Activated CD8-positive, alpha-beta memory T cell treated with anti-CD3 and anti-CD28 coated beads, Interleukin-2, amount 50 U/mL, for 48 hours (primary cell): ENCODE measurements at regions not wholly inside any gene's neighbourhood (a gene's known extent, or its start where the extent isn't known, plus 50 kb on each side); places are given as distances from the start of the nearest gene placed in this dataset.

Source experiments
- DNase-seq: peaks from one replicate; pipeline ENCODE4 v3.0.0-alpha.2; 2020

DNA sequence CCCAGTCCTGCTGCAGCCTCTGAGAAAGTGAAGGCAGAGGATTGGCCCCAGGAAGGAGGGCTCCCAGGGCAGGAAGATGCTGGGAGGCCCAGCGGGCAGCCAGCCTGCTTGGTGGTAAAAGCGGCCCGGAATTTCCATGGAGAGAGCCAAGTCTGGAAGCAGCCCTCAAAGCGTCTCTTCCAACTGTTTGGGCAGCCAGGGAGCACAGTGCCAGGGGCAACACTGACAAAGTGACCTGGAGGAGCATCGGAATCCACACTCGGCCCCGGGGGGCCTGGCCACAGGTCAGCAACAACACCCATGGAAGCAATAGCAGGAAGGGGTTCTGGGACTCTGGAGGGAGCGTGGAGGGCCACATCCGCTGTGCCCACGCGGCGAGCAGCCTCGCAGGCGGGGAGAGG lies 63.2 kb upstream of the FGFR2 start:
- DNase-seq = no peak

DNA sequence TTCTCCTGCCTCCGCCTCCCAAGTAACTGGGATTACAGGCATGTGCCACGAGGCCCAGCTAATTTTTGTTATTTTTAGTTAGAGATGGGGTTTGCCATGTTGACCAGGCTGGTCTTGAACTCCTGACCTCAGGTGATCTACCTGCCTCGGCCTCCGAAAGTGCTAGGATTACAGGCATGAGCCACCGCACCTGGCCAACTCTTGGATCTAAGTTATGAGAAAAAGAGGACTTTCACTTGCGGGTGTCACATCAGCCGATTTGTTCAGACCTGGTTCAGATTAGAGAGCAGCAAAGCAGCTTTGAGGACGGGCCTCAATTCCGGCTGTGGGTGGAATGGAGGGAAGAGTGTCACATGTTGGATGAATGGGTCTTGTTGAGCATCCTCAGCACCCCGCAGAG lies 61.0 kb upstream of the FGFR2 start:
- DNase-seq = no peak

DNA sequence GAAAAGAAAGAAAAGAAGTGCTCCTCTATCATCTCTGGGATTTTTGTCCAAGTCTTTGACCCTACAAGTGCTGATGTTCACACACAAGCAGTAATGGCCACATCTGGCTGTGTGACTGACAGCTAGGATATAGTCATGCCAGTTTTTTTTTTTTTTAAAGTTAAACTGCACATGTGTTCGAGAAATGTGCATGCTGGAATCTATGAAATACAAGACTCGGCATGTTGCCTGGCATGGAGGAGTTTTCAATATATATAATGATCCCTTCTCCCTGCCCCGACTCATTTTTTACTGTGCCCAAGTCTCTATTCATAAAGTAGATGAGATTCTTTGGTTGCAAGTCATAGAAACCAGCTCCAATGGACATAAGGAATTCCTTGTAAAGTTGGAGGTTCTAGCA lies 60.4 kb upstream of the FGFR2 start:
- DNase-seq = no peak

DNA sequence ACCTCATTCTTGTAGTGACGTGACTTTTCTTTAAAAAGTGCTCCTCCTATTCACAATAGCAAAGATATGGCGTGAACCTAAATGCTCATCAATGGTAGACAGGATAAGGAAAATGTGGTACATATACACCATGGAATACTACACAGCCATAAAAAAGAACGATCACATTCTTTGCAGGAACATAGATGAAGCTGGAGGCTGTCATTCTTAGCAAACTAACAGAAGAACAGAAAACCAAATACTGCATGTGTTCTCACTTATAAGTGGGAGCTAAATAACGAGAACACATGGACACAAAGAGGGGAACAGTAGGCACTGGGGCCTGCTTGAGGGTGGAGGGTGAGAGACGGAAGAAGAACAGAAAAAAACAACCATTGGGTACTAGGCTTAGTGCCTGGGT lies 59.9 kb upstream of the FGFR2 start:
- DNase-seq = no peak

DNA sequence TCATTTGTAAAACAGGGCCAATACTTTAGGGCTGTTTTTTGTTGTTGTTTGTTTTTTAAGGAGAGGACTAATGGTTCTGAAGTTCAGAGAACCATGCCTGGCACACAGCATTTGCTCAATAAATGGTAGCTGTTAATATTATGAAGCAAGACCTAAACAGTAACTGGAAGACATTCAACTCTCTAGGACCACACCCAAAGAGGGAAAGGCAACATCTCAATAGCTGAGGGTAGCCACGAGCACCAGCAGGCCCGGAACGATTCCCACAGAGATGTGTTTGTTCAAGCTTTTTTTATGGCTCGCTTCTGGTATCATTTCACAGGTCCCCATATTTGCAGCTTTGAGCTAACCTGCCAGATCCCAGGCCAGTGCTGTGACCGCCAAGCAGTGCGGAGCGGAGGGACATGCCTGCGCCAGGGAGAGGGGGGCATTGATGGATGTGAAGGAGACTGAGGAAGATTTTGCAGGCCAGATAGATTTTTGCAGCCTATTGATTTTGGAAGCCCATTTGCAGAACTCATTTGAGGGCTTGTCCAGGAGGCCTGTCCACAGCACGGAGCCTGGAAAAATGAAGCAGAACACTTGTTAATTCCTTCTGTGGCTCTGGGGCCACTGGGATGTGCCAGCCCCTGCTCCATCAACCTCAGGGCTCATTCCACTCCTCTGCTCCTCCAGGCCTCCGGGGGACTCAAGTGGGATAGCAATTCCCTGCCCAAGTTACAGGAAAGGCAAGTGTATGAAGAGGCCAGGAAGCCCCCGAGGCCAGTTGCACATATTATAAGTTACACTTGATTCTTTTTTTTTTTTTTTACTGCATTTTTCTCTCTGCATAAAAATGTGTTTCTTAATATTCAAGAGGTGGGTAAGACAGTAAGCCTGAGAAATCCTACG lies 57.3 kb upstream of the FGFR2 start:
- DNase-seq = no peak

DNA sequence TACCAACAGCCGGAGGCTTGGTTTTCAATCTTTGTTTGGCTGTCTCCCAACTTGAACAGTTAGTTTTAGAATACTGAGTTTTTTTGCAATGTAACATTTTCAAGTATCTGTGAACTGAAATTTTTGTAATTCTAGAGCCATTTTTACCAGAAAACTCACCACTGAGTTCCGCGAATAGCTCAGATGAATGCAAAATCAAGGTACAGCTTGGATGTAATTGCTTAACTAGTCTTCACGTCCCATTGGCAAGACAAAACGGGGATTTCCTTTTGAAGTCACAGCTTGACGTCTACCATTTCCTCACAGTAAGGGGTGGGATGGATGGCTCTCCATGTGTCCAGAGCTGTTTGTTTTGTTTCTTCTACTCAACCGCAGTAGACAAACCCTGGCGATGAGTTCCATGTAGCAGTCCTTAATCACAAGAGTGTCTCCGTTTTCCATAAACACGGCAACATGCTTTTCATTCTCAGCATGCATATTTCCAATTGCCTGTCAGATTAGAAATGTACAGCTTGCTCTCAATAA lies 55.8 kb upstream of the FGFR2 start:
- DNase-seq = no peak

DNA sequence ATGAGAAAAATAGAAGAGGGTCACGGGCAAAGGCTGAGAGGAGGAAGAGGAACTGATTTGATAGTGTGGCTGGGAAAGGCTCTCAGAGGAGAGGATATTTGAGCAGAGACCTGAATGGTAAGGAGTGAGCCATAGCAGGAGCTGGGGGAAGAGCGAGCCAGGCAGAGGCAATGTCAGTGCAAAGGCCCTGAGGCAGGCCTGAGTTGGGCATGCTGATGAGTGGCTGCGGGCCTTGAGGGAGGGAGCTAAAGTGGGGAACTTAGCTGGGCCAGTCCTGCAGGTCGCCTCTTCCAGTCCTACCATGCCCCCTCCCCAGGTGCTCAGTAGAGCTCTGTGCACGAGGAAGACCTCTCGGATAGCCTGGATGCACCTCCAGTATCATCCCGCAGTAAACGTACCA lies 55.4 kb upstream of the FGFR2 start:
- DNase-seq = no peak

DNA sequence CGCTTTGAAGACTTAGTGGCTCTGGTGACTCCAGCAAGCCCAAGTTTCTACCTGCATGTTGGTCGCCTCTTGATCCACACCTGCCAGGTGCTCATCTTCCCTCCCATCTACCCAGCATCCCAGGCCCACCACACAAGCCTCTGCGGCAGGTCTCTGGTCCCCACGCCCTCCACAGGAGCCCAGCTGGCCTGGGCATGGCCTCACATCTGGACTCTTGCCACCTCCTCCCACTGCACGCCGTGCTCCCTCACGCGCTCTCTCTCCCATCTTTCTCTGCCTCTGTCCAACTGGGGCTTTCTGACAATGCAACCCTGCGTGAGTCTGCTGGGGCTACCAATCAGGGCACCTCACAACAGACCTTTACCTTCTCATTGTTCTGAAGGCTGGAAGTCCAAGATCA lies 50.2 kb upstream of the FGFR2 start:
- no peak for DNase-seq

DNA sequence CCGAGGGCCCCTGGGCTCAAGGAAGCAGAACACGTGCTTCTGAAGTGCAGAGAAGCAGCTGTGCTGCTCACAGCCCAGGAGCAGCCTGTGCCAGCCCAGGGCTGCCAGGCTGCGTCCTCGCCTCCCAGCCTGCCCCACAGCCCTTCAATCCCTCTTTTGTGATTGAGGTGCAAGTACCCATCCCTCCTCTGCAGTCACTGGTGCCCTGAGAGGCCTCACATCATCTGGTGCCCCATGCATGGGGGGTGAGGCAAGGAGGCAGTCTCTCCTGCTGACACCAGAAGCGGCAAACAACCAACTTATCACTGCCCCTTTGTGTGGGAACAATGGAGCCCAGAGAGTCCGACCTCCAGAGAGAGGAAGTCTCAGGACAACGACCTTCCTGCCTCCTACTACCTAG lies 49.8 kb upstream of the FGFR2 start:
- no peak for DNase-seq
